Heart left ventricle (tissue), 13 donors: ENCODE measurements at regions not wholly inside any gene's neighbourhood (a gene's known extent, or its start where the extent isn't known, plus 50 kb on each side); places are given as distances from the start of the nearest gene placed in this dataset.

Source experiments
- CTCF ChIP-seq, 12 donors: fragments of 200-600 bp; sonication (generic) in 4 of 12; IDR thresholded peaks; one replicate each; pipeline versions ENCODE4 v1.5.0 to v1.8.0; 2018 to 2022; ENCODE audit warnings: antibody characterized with exemption in 12 of 12, mild to moderate bottlenecking in 5 of 12
- POLR2A ChIP-seq, 2 donors: fragments of 450-650 bp; IDR thresholded peaks; one replicate each; pipeline ENCODE4 v1.6.1; 2017; ENCODE audit warnings: antibody characterized with exemption in 2 of 2, mild to moderate bottlenecking in 2 of 2, moderate library complexity in 2 of 2
- donor health status: ischemic (EF 13 %, LVEDD 7.1; RV severe dilation, severe dysfunction).
- donor health status: DM: no; HTN: yes; CAD: no.
- donor health status: DM: no; HTN: no; CAD: no.
- donor health status: ischemic (EF 25% LVEDD 6.9; RV normal size, moderate dysfunction).
- donor health status: ischemic (EF 25% LVEDD 5.7; RV mildly dilated, moderate dysfunction).
- donor health status: ischemic (EF 35%, LVEDD 5.7; RV mildly dilated, moderate dysfunction).
- donor health status: nonischemic (EF 11% LVEDD 7.7; RV severe dilation, severe dysfunction).
- donor health status: DM: yes; HTN: yes; CAD: no.
- donor health status: PGD.
- donor health status: ischemic (EF 29% LVEDD 5.4; RV normal size, mild dysfunction).
- donor health status: nonischemic (EF 23%, LVEDD 6.1; RV moderate dilation, normal function).

GRCh38 chr2:138078153-138078552, 113.9 kb downstream of the HNMT start:
- TF ChIP-seq CTCF (IDR thresholded peaks at IDR 0.05) (no peak), POLR2A (IDR thresholded peaks at IDR 0.05) (no peak)
